Fibroblast of lung (primary cell): ENCODE measurements at regions not wholly inside any gene's neighbourhood (a gene's known extent, or its start where the extent isn't known, plus 50 kb on each side); places are given as distances from the start of the nearest gene placed in this dataset.

Experiments
- CTCF ChIP-seq, 2 donors: IDR thresholded peaks in 1 of 2; conservative IDR thresholded peaks in 1 of 2; 1 replicate in 1 of 2; 2 replicates in 1 of 2; pipeline ENCODE4 v1.5.1; 2011 to 2012; ENCODE audit warnings: low read length in 2 of 2, control low read depth in 1 of 2, inconsistent platforms in 1 of 2, low read depth in 1 of 2, mild to moderate bottlenecking in 1 of 2
- EZH2 ChIP-seq: IDR thresholded peaks from 2 replicates; pipeline ENCODE4 v1.5.1; 2012; ENCODE audit warnings: low read length, control low read depth, mild to moderate bottlenecking; ENCODE audit errors: missing control alignments

- no peak for TF ChIP-seq CTCF (conservative IDR thresholded peaks at IDR 0.05 in 1 of 2, IDR thresholded peaks at IDR 0.05 in 1 of 2; ENCODE audit: low read depth in 1 of 2, low read length in 2 of 2)
- no peak for TF ChIP-seq EZH2
Measured at GRCh38 chr7:39825401-39825980, 124.6 kb upstream of the CDK13 start.
